Occipital lobe (tissue), 1 donor: ENCODE measurements at regions not wholly inside any gene's neighbourhood (a gene's known extent, or its start where the extent isn't known, plus 50 kb on each side); places are given as distances from the start of the nearest gene placed in this dataset.
"Not testable (repeated sequence)": the region's sequence is repeated elsewhere in the genome, so short reads cannot be mapped to it uniquely, and the experiment has no call there.

Source experiments
- DNase-seq: peaks from one replicate; lab custom pipeline; 2025; lab: John Stamatoyannopoulos, UW

DNA sequence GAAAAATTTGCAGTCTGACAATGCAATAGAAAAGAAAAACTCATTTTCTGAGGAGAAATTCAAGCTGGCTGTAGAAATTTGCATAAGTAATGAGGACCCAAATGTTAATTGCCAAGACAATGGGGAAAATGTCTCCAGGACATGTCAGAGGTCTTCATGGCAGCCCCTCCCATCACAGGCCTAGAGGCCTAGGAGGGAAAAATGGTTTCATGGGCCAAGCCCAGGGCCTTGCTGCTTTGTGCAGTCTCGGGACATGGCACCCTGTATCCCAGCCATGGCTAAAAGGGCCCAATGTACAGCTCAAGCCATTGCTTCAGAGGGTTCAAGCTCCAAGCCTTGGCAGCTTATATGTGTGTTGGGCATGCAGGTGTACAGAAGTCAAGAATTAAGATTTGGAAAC is 244.9 kb upstream of the ZFP42 start:
- not testable (repeated sequence) for DNase-seq

DNA sequence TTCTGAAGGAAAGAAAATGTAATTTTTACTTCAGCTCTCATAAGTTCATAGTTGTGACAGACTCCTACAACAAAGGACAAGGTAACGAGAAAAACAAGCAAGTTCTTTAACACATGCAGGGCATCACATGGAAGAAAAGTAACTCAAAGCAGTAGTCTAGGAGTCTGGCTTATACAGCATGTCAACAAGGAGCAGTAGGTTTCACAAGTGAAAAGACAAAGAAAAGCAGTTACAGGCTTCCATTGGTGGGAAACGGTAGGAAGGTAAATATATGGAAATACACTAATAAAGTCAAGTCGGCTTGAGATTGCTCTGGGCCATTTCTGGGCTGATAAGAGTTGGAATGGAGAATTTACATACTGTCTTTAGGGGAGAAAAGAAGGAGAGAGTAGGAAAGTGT is 228.4 kb upstream of the ZFP42 start:
- DNase-seq: no peak

DNA sequence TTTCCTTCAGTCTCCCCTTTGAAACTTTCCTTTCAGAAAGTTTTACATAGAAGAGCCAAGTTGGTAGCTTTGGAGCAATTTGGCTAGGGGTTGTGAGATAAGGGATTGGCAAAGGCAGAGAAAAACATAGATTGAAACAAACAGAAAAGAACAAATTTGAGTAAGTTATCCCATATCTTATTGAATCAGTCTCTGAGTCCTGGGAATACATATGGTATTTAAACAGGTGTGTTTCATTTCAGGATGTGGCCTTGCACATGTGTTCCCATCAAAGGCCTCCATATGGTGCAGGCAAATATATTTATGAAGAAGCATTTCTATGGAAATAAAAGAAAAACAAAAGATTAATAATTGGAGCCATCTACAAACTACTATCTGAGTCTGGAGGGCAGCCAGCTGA is 227.9 kb upstream of the ZFP42 start:
- no peak for DNase-seq

DNA sequence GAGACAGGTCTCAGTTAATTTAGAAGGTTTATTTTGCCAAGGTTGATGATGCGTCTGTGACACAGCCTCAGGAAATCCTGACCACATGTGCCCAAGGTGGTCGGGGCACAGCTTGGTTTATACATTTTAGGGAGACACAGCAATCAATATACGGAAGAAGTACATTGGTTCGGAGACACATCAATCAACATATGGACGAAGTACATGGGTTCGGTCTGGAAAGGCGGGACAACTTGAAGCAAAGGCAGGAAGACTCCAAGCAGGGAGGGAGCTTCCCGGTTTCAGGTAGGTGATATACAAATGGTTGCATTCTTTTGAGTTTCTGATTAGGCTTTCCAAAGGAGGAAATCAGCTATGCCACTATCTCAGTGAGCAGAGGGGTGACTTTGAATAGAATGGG is 225.2 kb upstream of the ZFP42 start:
- DNase-seq: no peak

DNA sequence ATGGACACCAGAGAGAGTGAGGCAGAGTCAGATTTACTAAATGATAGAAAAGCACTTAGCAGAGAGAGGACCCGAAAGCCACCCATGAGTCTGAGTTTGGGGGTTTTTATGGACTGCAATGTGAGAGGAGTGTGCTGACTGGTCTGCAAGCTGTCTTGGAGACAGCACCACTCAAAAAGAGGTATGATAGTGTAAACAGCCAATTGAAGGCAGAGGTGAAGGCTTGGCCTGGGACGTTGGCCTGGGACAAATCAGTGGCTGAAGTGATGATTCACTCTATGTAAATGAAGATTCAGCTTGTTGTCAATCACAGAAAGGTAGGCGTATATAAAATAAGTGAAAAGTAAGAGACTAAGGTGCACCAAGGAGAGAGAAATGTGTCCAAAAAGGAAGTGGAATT is 217.6 kb upstream of the ZFP42 start:
- DNase-seq: no peak

DNA sequence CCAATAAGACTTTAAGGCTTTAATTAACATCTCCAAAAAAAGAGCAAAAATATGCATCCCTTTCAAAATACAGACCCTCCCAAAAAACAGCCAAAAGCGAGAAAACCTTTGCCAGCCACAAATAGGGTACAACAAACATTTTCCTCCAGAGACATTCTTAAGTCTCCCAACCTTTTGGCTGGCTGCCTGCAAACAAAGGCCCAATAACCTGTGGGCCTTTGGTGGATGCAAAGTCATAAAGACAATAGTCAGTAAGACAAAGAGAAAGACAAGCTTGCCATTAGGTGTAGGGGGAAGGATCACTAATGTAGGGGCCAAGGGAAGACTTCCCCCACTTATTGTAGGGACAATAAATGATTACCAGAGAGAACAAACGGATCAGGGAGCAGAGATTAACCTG is 215.5 kb upstream of the ZFP42 start:
- DNase-seq: no peak

DNA sequence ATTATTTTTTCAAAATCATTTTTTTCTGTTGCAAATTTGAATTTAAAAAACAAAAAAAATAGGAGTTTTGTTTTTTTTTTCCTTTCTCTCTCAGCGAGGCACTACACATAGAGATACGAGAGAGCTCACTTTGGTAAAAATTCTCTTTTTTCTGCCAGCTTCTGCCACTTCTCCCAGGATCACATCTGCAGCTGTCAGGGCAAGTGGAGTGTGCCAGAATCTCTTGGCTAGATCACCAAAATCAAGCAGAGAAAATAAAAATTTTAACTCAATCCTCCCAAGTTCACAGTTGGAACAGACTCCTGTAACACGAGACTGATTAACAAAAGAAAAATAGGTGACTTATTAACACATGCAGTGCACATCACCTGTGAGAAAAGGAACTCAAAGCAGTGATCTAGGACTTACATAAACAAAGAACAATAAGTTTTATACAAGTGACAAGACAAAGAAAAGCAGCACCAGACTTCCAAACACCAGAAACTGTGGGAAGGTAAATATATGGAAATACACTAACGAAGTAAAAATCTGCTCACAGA is 213.2 kb upstream of the ZFP42 start:
- DNase-seq: no peak

DNA sequence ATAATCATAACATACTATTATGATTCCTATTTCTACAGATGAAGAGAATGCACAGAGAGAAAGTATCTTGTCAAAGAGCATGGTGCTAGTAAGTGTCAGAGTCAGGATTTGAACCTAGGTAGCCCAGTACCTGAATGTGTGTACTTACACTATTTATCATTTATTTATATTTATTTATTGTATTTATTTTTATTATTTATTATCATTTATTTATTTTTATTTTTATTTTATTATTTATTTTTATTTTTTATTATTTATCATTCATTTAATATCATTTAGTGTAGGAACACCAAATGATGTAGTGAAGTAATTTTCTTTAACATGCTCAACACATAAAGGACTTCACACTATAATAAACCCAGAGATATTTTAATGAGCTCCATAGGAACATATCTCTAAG is 209.4 kb upstream of the ZFP42 start:
- no peak for DNase-seq

DNA sequence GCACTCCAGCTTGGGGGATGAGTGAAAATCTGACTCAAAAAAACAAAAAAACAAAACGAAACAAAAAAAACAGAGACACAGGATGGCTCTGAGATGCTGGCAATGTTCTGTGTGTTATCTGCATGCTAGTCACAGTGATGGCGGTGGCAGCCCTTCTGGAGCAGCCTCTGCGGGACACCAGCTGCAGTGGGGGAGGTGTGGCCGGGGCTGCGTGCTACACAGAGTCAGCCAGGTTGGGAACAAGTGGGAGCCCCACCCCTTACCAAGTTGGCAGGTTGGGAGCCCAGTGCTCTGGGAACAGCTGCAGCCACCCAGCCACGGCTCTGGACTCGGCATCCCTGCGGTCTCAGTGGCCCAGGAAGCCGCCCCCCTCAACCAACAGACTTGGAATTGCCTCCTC is 206.5 kb upstream of the ZFP42 start:
- no peak for DNase-seq

DNA sequence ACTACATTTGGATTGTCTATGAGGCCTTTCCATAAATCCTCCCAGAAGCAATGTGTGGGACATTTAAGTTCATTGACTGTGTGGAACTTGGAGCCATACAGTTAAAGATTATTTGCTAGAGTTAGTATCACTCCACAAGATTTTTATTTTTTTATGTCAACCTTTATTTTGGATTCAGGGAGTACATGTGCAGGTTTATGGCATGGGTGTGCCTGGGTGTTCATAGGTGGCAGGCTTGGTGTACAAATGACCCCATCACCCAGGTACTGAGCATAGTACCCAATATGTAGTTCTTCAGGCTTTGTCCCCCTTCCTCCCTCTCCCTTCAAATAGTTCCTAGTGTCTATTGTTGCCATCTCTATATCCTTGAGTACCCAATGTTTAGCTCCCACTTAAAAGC is 199.8 kb upstream of the ZFP42 start:
- DNase-seq: no peak

DNA sequence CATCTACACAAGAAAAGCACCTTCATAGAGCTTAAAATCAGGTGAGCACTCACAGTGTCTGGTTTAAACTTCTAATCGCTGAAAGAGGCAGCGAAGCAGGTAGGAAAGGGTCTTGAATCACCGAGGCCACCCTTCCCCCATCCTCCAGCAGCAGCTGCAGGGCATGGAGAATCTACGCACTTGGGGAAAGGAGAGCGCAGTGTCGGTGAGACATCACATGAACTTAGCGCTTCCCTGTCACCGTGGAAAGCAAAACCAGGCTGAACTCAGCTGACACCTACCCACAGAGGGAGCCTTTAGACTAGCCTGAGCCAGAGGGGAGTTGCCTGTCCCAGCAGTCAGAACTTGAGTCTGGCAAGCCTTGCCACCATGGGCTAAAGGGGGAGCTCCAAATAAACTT is 197.2 kb upstream of the ZFP42 start:
- DNase-seq: no peak

DNA sequence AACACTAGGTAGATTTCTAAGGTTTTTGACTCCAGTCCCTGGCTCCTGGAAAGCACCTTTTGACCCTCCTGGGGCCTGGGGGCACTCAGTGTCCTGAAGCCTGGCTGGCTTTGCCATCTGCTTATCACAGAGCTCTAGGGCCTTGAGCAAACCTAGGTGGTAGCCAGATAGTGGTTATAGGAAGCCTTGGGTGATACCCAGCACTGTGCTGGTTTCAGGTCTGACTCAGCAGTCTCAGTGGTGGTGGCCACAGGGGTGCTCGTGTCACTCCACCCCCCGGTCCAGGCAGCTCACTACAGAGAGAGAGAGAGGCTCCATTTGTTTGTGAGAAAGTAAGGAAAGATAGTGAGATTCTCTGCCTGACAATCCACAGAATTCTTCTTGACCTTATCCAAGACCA is 195.8 kb upstream of the ZFP42 start:
- DNase-seq: no peak

DNA sequence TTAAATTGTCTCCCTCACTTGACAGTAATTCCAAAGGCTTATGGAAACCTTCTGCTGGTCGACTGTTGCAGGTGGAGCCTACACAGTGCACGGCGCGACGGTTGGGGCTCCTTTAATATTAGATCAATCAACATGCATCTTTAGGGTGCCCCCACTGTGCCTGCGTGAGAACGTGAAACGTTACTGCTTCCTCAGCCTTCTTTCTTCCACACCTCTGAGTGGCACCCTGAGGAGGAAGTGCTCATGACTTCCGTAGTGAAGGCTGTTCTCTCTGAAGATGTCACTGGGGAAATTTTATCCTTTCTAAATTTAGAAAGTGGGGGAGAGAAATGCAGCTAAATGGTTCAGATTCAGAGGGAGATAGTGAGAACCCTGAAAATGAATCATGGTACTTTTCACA is 184.0 kb upstream of the ZFP42 start:
- no peak for DNase-seq

DNA sequence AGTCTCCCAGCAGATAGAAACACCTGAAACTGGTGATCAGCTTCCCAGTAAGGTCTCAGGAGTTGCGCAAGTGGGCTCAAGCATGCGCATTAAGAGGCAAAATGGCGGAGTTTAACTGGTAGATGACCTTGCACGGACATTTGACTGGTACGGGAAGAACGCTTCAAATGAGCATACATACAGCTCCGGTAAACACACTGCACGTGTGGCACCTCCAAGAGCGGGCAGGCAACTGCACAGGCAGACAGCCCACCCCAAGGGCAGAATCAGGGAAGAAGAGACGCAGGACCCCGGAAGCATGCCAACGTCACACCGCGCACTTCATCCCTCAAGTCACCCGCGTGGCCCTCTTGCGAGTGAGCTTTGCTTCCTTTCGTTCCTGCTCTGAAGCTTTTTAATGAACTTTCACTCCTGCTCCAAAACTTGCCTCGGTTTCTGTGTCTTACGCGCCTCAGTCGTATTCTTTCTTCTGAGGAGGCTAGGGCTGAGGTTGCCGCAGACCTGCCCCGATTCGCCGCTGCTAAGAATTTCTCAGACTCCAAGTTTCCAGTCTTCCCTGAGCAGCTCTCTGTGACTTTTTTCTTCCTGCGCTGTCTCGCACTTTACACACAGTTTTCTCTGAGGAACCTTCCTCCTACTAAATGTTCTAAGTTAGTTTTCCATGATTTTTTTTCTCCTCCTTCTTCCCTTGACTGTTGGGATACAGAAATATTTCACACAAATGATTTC is 180.7 kb upstream of the ZFP42 start:
- no peak for DNase-seq

DNA sequence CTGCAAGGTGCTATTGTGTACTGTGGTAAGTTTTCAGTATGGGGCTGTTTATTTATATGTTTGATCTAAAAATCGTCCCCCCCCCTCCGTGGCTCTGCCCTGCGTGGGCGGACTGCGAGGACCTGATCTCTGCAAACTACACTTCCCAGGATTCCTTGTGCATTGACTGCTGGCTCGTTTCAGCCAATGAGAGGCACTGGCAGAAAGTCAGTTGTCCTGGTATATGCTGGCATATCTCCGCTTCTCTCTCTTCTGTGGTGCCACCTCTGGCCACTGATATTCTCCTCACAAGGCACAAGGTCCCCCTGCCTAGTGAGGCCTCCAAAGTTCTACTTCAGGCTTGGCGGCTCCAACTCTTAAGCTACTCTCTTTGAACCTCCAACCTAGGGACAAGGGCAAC is 168.8 kb upstream of the ZFP42 start:
- DNase-seq: no peak

DNA sequence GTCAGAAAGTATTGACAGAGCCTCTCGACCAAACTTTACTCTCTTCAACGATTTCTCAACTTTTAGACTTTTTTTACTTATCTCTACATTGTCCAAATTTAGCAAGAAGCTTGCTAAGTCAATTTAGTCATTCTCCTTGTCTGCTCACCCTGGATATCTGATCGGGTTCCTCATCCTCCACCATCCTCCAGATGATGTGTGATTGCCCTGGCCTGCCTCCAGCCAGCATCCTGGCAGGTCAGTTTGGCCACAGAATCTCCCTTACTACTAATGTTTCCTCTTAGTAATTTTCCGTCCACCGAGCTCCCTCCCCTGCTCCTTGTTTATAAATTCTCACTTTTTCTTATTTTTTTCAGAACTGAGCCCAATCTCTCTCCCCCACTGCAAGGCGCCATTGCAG is 167.9 kb upstream of the ZFP42 start:
- no peak for DNase-seq

DNA sequence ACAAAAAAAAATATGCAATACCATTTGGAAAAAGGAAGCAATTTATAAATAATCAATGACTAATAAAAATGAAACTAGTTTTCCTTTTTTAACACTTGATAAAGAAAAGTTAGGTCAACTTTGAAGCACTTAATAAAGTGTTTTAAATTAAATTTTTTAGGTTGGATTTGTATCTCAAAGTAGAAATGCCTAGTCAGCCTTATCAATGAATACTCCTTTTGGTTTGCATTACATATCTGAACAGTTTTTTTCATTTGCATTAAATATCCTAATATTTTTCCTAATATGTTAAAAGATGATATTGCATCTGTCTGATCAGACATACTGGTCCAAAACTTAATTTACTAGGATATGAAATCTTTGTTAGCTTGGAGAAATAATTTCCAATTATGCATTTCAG is 155.8 kb upstream of the ZFP42 start:
- DNase-seq: no peak

DNA sequence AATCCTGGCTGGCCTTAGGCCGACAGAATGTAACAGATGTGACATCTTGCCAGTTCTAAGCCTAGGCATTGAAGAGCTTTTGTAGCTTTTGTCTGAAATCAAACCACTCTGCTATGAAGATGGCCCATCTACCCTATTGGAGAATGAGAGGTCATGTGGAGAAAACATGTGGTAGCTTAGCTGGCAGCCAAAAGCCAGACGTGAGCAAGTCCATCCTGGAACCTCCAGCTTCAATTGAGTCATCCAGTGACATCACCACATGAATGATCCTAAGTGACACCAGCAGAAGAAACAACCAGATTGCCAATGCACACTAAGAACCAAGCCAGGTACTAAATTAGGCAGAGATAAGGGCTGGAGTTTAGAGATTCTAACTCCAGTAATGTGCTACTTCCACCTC is 154.8 kb upstream of the ZFP42 start:
- DNase-seq: no peak

DNA sequence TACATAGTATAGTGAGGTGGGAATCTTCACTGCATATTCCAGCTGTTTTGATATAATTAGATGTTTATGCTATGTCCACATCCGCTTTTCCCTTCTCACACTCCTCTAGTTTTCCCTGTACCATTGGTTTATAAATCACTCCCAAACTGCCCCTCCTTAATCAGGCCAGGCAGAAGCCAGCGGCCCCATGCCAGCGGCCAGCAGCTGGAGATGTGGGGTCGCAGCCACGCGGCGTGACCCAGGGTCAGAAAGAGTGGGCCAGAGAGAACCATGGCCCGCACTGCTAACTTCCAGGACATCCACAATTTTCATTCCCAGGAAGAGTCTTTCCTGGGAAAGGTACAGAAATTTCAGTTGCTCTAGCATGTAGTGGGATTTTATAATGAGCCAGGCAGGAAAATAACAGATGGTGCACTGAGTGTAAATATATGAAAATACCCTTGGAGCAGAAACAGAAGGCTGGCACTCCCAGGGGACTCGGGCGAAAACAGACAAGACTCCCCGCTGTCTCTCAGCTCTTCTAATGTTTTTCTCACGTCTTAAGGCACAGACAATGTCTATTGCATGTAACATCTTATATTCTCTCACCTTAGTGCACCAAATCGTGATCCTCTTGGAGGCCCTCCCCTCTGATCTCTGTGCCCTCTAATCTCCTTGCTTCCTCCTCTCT is 145.9 kb upstream of the ZFP42 start:
- DNase-seq: no peak

DNA sequence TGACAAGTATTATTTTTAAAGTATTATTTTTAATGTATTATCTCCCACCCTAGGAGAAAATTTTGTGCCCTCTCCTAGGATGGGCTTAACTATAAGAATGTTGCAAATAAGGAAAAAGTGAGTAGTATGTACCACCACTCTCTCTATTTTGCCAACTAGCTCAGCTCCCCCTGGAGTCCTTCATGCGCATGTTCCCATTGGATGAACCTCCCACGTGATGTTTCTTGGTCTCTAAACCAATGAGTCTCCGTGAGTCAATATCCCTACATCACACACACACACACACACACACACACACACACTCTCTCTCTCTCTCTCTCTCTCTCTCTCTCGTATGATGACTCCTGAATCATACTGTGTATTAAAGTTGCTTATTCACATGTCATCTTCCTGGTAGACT is 129.7 kb upstream of the ZFP42 start:
- no peak for DNase-seq

DNA sequence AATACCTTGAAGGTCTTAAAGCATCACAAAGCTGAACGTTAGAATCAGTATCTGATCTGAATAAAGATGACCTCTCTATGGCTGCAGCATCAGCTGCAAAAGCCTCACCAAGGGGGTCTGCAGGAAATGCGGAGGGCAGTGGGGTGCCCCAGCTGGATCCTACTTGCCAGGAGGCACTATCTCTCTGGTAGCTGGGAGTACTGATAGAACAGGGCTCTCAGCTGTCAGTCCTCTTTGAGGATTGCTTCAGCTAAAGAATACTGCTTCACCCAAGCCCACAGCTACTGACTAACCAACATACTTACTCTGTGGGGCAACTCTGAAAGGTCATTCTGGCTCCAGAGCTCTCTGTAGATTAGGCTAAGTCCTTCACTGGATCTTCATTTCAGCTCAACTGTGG is 112.5 kb upstream of the ZFP42 start:
- no peak for DNase-seq

DNA sequence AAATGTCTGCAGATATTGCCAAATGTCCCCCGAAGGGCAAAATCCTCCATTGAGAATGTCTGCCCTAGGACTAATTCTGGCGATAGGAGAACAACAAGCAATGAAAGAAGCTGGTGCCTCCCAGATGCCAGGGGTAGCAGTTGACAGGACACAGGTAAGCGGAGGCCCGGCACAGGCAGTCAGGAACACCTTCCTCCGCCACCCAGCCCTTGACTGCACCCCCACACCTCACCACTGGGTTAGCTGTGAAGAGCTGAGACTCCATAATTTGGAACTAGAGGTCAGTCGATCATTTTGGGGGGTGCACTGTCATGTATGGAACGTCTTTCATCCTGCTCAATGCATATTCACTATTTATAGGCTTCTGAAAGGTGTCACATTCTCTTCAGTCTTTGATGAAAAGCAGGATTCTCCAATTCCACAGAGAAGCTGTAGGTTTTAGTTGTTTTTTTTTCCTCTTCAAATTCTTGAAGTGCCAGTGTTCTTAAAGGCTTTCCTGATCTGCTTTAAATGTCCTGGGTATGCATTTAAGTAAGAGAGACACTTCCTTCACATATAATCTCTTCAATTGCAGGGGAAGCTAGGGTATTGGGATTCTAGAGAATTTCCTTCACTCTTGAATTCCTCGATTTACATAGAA is 111.6 kb upstream of the ZFP42 start:
- no peak for DNase-seq

DNA sequence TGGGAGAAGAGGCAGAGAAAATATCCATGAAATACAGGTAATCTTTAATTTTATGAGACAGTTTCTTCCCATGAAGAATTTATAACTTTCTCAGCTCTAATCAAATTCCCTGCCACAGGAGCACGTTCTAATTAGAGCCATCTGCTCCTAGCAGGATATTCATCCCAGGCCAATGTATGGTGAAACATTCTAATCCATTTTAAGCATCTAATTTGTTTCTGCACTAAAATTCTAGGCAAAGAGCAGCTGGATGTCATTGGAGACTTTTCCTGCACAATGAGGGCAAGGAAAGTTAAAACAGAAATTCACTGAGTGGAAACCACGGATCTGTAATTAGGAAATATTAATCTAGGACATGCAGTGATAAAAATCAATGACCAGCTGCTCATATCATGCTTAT is 107.7 kb upstream of the ZFP42 start:
- no peak for DNase-seq
